ENCODE measurements at regions not wholly inside any gene's neighbourhood (a gene's known extent, or its start where the extent isn't known, plus 50 kb on each side); places are given as distances from the start of the nearest gene placed in this dataset.

DNA sequence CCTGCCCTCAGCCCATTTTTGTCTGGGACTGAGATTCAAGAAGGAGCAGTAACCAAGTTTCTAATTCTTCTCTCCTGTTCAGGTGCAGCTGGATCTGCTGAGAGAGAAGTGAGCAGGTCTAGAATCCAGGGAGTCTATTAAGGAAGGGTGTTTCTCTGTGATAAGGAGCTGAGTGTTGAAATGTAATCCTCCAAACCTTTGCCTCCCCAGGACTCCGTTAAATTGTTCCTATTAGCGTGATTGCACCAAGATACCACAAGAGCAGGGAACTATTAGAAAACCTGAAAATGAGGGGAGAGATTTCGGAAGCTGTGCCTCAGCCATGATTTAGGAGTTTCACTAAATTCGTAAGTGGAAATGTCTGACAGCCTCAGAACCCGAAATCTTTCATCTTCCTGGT is 192.6 kb downstream of the EBLN2 start:
- no peak for TF ChIP-seq CTCF (IDR thresholded peaks at IDR 0.05)
- TF ChIP-seq EP300 (IDR thresholded peaks at IDR 0.05): no peak
- TF ChIP-seq POLR2A (IDR thresholded peaks at IDR 0.05; ENCODE audit: low read depth): no peak
